Spleen (tissue), 7 donors: ENCODE measurements at regions not wholly inside any gene's neighbourhood (a gene's known extent, or its start where the extent isn't known, plus 50 kb on each side); places are given as distances from the start of the nearest gene placed in this dataset.

Experiments
- CTCF ChIP-seq, 11 experiments: fragments of 200-600 bp in 7 of 11; fragments of 450-650 bp in 4 of 11; sonication (generic) in 4 of 11; IDR thresholded peaks in 8 of 11; conservative IDR thresholded peaks in 3 of 11; 1 replicate in 7 of 11; 2 replicates in 4 of 11; pipeline versions ENCODE4 v1.4.0 to v1.8.0; 2016 to 2021; ENCODE audit warnings: antibody characterized with exemption in 11 of 11, inconsistent platforms in 4 of 11, mild to moderate bottlenecking in 1 of 11
- POLR2A ChIP-seq, 3 donors: fragments of 450-650 bp; IDR thresholded peaks; one replicate each; pipeline ENCODE4 v1.5.1; 2017; ENCODE audit warnings: antibody characterized with exemption in 3 of 3, mild to moderate bottlenecking in 1 of 3
- POLR2AphosphoS5 ChIP-seq, 3 donors: sonication (generic); formaldehyde crosslinking; IDR thresholded peaks; one replicate each; pipeline ENCODE4 v1.5.1; 2017; ENCODE audit warnings: antibody characterized with exemption in 3 of 3
- donor health status: DM: no; HTN: no; CAD: no; lungs with moderate emphysema.
- donor health status: DM: no; HTN: no; CAD: no.
- donor health status: DM: no; HTN: no; CAD: no.

GRCh38 chr2:7803515-7803914 lies 878.3 kb upstream of the ID2 start:
- TF ChIP-seq CTCF (IDR thresholded peaks at IDR 0.05 in 8 of 11, conservative IDR thresholded peaks at IDR 0.05 in 3 of 11) (no peak), POLR2A (IDR thresholded peaks at IDR 0.05) (no peak), POLR2AphosphoS5 (IDR thresholded peaks at IDR 0.05) (no peak)
